Ovary (tissue), 3 donors: ENCODE measurements at regions not wholly inside any gene's neighbourhood (a gene's known extent, or its start where the extent isn't known, plus 50 kb on each side); places are given as distances from the start of the nearest gene placed in this dataset.

Source experiments
- CTCF ChIP-seq, 3 donors: fragments of 450-650 bp in 2 of 3; fragments of 200-600 bp in 1 of 3; IDR thresholded peaks; one replicate each; pipeline versions ENCODE4 v1.5.1 to v1.8.0; 2016 to 2022; ENCODE audit warnings: antibody characterized with exemption in 3 of 3, mild to moderate bottlenecking in 1 of 3
- POLR2A ChIP-seq: fragments of 450-650 bp; IDR thresholded peaks from one replicate; pipeline ENCODE4 v1.6.1; 2017; ENCODE audit warnings: antibody characterized with exemption, mild to moderate bottlenecking, moderate library complexity
- donor health status: DM: no; HTN: no; CAD: no.

DNA sequence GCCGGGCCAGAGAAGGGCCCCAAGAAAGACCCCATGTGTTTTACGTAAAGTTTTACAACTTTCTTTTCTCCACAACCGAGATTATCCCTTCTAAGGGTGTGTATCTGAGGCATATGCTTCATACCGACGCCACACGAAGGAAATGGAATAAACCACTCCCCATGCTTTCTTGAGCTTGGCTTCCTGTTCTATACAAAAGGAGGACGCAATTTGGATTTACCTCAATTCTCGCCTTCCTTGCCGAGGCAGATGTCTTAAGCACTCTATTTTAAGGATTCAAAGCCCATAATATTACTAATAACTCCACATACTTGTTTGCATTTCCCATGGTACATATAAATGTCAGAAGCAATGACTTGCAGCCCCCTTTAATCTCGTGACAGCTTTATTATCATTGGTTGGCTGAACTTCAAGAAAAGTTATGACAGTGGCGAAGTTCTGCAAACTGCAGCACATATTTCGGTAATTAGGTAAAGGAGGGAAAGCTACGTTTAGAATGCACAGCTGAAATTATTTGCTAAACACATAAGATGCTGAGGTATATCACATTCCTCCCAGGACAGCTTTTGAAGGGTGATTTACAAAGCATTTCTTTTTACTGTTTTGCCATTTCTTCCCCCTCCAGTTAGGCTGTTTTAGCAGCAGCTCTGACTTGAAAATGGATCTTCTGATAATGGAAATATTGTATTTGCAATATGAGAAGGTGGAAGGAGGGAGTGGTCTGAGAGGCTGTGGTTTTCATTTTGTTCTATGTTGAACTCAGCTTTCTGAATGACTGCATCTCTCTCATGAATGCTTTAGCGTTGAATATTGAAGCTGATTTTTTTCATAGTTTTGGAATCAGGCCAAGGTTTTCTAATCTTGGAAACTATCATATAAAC, 330.5 kb downstream of the EPHA7 start:
- TF ChIP-seq CTCF (IDR thresholded peaks at IDR 0.05): no peak
- no peak for TF ChIP-seq POLR2A
